ENCODE measurements at regions not wholly inside any gene's neighbourhood (a gene's known extent, or its start where the extent isn't known, plus 50 kb on each side); places are given as distances from the start of the nearest gene placed in this dataset.
"Not testable (repeated sequence)": the region's sequence is repeated elsewhere in the genome, so short reads cannot be mapped to it uniquely, and the experiment has no call there.

DNA sequence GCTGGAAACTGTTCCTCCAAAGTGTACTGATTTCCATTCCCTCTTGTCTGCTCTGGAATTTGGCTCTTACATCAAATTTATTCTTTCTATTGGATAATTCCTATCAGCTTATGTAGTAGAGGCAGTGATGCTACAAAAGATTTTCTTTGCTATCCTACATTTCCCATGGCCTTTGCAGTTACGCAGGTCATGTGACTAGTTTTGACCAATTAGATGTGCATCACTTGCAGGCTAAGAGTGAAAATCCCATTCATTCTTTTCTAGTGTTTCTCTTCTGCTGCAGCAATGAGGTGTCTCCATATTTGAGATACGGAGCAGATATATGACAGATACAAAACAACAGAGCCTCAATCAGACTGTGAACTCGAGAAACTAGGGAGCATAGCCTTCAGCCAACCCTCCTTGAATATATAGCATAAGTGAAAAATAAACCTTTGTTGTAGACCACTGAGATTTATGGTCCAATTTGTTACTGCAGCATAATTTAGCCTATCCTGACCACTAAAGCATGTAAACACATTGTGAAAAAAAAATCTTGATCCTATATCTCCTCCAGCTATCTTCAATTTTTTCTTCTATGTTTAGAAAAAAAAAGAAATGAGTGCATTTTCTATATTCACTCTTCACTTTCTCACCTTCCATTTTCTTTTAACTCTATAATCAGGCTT is 102.0 kb downstream of the HNMT start:
- no peak for DNase-seq

- DNase-seq = no peak
Observed at GRCh38 chr2:138066841-138067240, 102.6 kb downstream of the HNMT start.

- not testable (repeated sequence) for DNase-seq
Observed at GRCh38 chr2:138068669-138069068, 104.4 kb downstream of the HNMT start.

- not testable (repeated sequence) for DNase-seq
Observed at GRCh38 chr2:138071042-138071719, 106.9 kb downstream of the HNMT start.

- peak; percentile 96 for DNase-seq
Observed at GRCh38 chr2:138071720-138072719, 107.7 kb downstream of the HNMT start.

- no peak for DNase-seq
Observed at GRCh38 chr2:138078153-138078552, 113.9 kb downstream of the HNMT start.

- DNase-seq = peak; percentile 72
Observed at GRCh38 chr2:138079976-138080375, 115.7 kb downstream of the HNMT start.

DNA sequence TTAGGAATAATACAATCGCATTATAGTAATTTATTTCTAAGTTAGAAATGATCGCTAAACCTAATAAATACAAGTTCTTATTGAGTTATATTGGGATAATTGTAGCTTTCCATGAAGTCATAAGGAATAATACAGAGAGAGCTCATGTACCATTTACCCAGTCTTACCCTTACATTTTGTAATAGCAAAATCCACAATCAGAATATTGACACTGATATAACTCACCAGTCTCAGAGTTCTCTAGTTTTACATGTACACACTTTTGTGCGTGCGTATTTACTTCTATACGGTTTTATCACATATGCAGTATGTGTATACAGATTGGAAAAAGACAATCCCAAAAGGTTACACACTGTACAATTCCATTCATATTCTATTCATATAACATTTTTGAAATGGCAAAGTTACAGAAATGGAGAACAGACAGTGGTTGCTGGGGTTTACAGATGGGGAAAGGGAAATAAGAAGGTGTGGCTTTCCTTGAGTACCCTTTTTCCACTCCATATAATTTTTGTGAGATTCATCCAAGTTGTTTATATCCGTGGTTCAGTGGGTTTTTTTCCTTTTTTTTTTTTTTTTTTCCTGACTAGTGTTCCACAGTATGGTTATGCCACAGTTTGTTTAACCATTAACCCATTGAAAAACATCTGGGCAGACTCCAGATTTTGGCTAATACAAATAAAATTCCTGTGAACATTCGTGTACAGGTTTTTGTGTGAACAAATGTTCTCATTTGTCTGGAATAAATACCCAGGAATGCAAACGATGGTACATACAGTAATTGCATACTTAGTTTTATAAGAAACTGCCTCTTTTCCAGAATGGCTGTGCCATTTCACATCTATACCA is 117.2 kb downstream of the HNMT start:
- no peak for DNase-seq

DNA sequence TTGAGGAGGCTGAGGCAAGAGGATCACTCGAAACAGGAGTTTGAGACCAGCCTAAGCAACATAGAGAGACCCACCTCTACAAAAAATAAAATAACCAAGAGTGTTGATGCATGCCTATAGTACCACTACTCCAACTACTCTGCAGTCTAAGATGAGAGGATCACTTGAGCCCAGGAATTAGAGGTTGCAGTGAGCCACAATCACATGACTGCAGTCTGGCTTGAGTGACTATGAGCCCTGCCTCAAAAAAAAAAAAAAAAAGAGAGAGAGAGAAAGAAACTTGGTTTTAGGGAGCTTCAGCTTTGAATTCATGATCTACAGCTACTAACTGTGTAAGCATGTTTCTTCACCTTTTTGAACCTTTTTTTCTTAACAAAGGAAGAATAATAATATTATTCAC is 119.9 kb downstream of the HNMT start:
- no peak for DNase-seq

- DNase-seq = not testable (repeated sequence)
Observed at GRCh38 chr2:138085441-138085840, 121.2 kb downstream of the HNMT start.

- no peak for DNase-seq
Observed at GRCh38 chr2:138086576-138086975, 122.3 kb downstream of the HNMT start.

- DNase-seq = no peak
Observed at GRCh38 chr2:138087751-138088593, 123.7 kb downstream of the HNMT start.

- no peak for DNase-seq
Observed at GRCh38 chr2:138090330-138090729, 126.1 kb downstream of the HNMT start.

- no peak for DNase-seq
Observed at GRCh38 chr2:138093455-138093854, 129.2 kb downstream of the HNMT start.

DNA sequence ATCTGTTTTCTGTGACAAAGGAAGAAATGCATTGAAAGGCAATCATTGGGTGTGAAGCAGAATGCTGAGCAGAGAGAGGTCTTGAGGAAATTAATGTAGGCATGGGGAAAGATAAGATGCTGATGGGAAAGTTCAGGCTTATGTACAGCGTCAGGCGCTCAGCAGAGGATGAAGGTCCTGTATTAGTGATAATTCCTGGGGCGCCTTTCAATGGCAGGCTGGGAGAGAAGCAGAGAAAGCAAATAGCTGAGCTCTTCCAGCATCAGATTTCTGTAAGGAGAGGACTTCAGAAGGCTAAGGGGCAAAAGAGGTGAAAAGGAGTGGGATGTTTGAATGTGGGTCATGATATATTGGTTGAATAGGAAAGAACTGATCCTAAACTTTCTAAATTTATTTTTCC is 129.8 kb downstream of the HNMT start:
- DNase-seq = no peak

- no peak for DNase-seq
Observed at GRCh38 chr2:138095336-138095735, 131.1 kb downstream of the HNMT start.

DNA sequence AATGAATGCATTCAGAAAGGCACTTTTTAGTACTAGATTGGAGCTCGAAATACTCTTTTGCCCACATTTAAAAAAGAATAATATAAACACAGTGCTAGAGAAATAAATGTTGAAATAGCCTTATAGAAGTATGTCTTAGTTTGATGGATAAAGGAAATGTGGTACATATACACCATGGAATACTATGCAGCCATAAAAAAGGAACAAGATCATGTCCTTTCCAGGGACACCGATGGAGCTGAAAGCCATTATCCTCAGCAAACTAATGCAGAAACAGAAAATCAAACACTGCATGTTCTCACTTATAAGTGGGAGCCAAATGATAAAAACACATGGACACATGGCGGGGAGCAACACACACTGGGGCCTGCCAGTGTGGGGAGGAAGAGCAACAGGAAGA is 135.0 kb downstream of the HNMT start:
- not testable (repeated sequence) for DNase-seq

DNA sequence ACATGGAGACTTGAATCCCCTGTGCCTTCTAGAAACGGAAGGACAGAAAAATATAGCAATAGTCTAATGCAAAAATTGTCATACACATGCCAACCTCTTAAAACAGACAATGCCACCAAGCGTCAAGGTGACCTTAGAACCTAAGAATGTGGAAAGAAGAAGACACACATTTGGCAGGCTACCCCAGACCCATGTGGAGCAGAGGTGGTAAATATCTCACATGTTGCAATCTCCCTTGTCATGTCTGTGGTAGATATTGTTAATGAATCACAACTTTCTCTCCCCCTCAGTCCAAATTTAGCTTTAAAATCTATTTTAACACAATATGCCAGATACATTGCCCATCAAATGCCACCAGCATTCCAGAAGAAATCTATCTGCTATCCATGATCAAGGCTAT is 137.4 kb downstream of the HNMT start:
- no peak for DNase-seq

- no peak for DNase-seq
Observed at GRCh38 chr2:138102664-138103063, 138.4 kb downstream of the HNMT start.

- DNase-seq = no peak
Observed at GRCh38 chr2:138103156-138103555, 138.9 kb downstream of the HNMT start.

DNA sequence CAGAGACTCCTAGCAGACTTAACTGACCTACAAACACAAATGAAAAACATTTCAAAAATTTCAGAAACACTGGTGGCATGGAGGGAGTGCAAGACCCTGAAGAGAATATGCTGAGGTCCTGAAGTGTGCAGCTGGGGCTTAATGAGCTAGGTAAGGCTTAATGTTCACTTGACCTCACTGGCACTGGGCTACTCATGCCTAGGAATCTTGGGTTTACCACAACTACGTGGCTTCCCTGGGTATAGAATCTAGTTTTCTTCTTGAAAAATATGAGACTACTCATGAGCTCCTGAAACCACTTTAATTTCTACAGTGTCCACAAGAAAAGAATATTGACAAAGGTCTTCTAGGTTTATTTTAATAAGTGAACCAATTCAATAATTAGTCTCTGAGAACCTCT is 139.8 kb downstream of the HNMT start:
- no peak for DNase-seq

GRCh38 chr2:138105358-138105757 is 141.1 kb downstream of the HNMT start:
- no peak for DNase-seq
